HepG2 (cell line): ENCODE measurements at regions not wholly inside any gene's neighbourhood (a gene's known extent, or its start where the extent isn't known, plus 50 kb on each side); places are given as distances from the start of the nearest gene placed in this dataset.

ENCODE experiments used
- ATAC-seq: fragments of 200-7000 bp; cut with Tn5 transposase; 3 replicates; pipeline ENCODE4 v1.9.1; 2020; ENCODE audit warnings: mild to moderate bottlenecking, moderate library complexity
- BruUV-seq: library from RNA; stranded (reverse); fragments of 400-500 nt; replicated peaks from 2 replicates; lab custom pipeline; 2021; lab: Mats Ljungman, UMichigan
- CTCF ChIA-PET: fragments of 300-600 bp; formaldehyde crosslinking; extraction: SDS; loops from one replicate; lab custom pipeline; 2021; ENCODE audit warnings: low total read pairs, inconsistent platforms, low intra/inter-chr PET ratio; lab: Yijun Ruan, JAX
- POLR2A ChIA-PET: fragments of 350-600 bp; sonication (Branson Sonifier 250); formaldehyde crosslinking; loops from one replicate; lab custom pipeline; 2020; ENCODE audit warnings: antibody characterized with exemption, inconsistent platforms; lab: Yijun Ruan, JAX
- DNase-seq: peaks from one replicate; pipeline ENCODE4 v3.0.0-alpha.2; 2015; ENCODE audit warnings: low spot score
- FAIRE-seq: peaks from 3 replicates; lab custom pipeline; 2011; peaks lifted over from hg19 to GRCh38; lab: Jason Lieb, UNC
- H2AFZ ChIP-seq: one replicate; pipeline ENCODE4 v1.6.1; 2011; ENCODE audit warnings: low read length, inconsistent platforms
- H3K27ac ChIP-seq: fragments of 300-600 bp; 3 replicates; pipeline ENCODE4 v1.8.0; 2011; ENCODE audit warnings: mixed run types, mild to moderate bottlenecking, mixed read lengths, low read length, inconsistent platforms; ENCODE audit not compliant: insufficient read depth; ENCODE audit errors: extremely low read length
- H3K27me3 ChIP-seq, 2 experiments: fragments of 200-600 bp in 1 of 2; 2 replicates in 1 of 2; 3 replicates in 1 of 2; pipeline versions ENCODE4 v1.6.0 to v1.8.0; 2011; ENCODE audit warnings: low read length in 2 of 2, mild to moderate bottlenecking in 2 of 2, moderate library complexity in 2 of 2, inconsistent platforms in 1 of 2; ENCODE audit not compliant: insufficient read depth in 2 of 2, control insufficient read depth in 1 of 2
- H3K36me3 ChIP-seq, 2 experiments: fragments of 200-600 bp in 1 of 2; replicated peaks in 1 of 2; 2 replicates in 1 of 2; 3 replicates in 1 of 2; pipeline versions ENCODE4 v1.5.1 to v1.8.0; 2011; ENCODE audit warnings: low read length in 2 of 2, inconsistent platforms in 1 of 2; ENCODE audit not compliant: insufficient read depth in 2 of 2, control insufficient read depth in 1 of 2
- H3K4me1 ChIP-seq: 2 replicates; pipeline ENCODE4 v1.5.1; 2012; ENCODE audit warnings: low read length, inconsistent platforms; ENCODE audit not compliant: insufficient read depth
- H3K4me2 ChIP-seq: 2 replicates; pipeline ENCODE4 v1.6.0; 2011; ENCODE audit warnings: low read depth, low read length, inconsistent platforms
- H3K4me3 ChIP-seq, 3 experiments: fragments of 200-600 bp in 1 of 3; sonication (generic), shearing (Covaris generic) in 1 of 3; replicated peaks in 1 of 3; 2 replicates each; pipeline ENCODE4 v1.5.1; 2011 to 2016; ENCODE audit warnings: low read length in 3 of 3, inconsistent platforms in 2 of 3, low read depth in 2 of 3, mild to moderate bottlenecking in 2 of 3, control low read depth in 1 of 3, mixed read lengths in 1 of 3; ENCODE audit not compliant: insufficient read depth in 1 of 3
- H3K79me2 ChIP-seq: one replicate; pipeline ENCODE4 v1.6.1; 2011; ENCODE audit warnings: low read length, inconsistent platforms; ENCODE audit not compliant: insufficient read depth
- H3K9ac ChIP-seq: 2 replicates; pipeline ENCODE4 v1.6.0; 2011; ENCODE audit warnings: mild to moderate bottlenecking, low read depth, low read length, inconsistent platforms; ENCODE audit not compliant: insufficient read depth
- H3K9me3 ChIP-seq: 2 replicates; pipeline ENCODE4 v1.5.1; 2012; ENCODE audit warnings: mild to moderate bottlenecking, low read length
- H4K20me1 ChIP-seq: 2 replicates; pipeline ENCODE4 v1.6.0; 2011; ENCODE audit warnings: inconsistent platforms, mild to moderate bottlenecking, low read length, moderate library complexity; ENCODE audit not compliant: insufficient read depth
- ARID3A ChIP-seq: IDR thresholded peaks from 2 replicates; pipeline ENCODE4 v1.6.1; 2012; ENCODE audit warnings: low read depth, low read length, improper control_type of control experiment
- ATF7 ChIP-seq, 2 experiments: fragments of 450-650 bp in 1 of 2; sonication (generic) in 1 of 2; formaldehyde crosslinking in 1 of 2; IDR thresholded peaks; 2 replicates each; pipeline versions ENCODE4 v1.4.0 to v1.6.1; 2016 to 2020; ENCODE audit warnings: antibody characterized with exemption in 1 of 2, mild to moderate bottlenecking in 1 of 2, missing genetic modification reagents in 1 of 2
- HIC2 ChIP-seq: sonication (generic); formaldehyde crosslinking; IDR thresholded peaks from 2 replicates; pipeline ENCODE4 v1.9.0; 2022; ENCODE audit warnings: low read depth, missing genetic modification reagents
- KAT8 ChIP-seq: IDR thresholded peaks from 2 replicates; pipeline ENCODE4 v1.6.1; 2016; ENCODE audit warnings: missing genetic modification reagents, missing compliant biosample characterization
- RNF2 ChIP-seq: fragments of 450-650 bp; conservative IDR thresholded peaks from 2 replicates; pipeline ENCODE4 v1.6.1; 2016; ENCODE audit warnings: low read depth
- SIN3A ChIP-seq: IDR thresholded peaks from 2 replicates; pipeline ENCODE4 v1.6.1; 2011; ENCODE audit warnings: low read depth, mild to moderate bottlenecking, control low read depth, low read length, borderline replicate concordance
- SIX1 ChIP-seq: sonication (generic); formaldehyde crosslinking; IDR thresholded peaks from 2 replicates; pipeline ENCODE4 v1.4.0; 2020; ENCODE audit warnings: missing genetic modification reagents, borderline replicate concordance
- SMAD1 ChIP-seq: sonication (generic); formaldehyde crosslinking; IDR thresholded peaks from 2 replicates; pipeline ENCODE4 v1.4.0; 2020; ENCODE audit warnings: missing genetic modification reagents, low read depth, mild to moderate bottlenecking, borderline replicate concordance
- SNRNP70 ChIP-seq: fragments of 200-400 bp; formaldehyde crosslinking; IDR thresholded peaks from 2 replicates; pipeline ENCODE4 v1.6.1; 2017; ENCODE audit warnings: mild to moderate bottlenecking, low read depth, low read length, moderate library complexity
- TBX3 ChIP-seq: fragments of 450-650 bp; IDR thresholded peaks from 2 replicates; pipeline ENCODE4 v1.6.1; 2017; ENCODE audit warnings: antibody characterized with exemption, mild to moderate bottlenecking, inconsistent platforms, borderline replicate concordance
- ZBTB38 ChIP-seq: sonication (generic); formaldehyde crosslinking; IDR thresholded peaks from 2 replicates; pipeline ENCODE4 v1.5.1; 2020; ENCODE audit warnings: mild to moderate bottlenecking, missing genetic modification reagents
- ZBTB4 ChIP-seq: sonication (generic); formaldehyde crosslinking; IDR thresholded peaks from 2 replicates; pipeline ENCODE4 v1.4.0; 2020; ENCODE audit warnings: missing genetic modification reagents, mild to moderate bottlenecking, borderline replicate concordance
- ZNF574 ChIP-seq: sonication (generic); formaldehyde crosslinking; IDR thresholded peaks from 2 replicates; pipeline ENCODE4 v1.4.0; 2020; ENCODE audit warnings: missing genetic modification reagents
- ZNF766 ChIP-seq: sonication (generic); formaldehyde crosslinking; IDR thresholded peaks from 2 replicates; pipeline ENCODE4 v1.5.0; 2020; ENCODE audit warnings: missing genetic modification reagents, borderline replicate concordance
- WGBS: methylation state at CpG from one replicate; pipeline ENCODE4 v1.1.6; 2017; ENCODE audit warnings: low lambda C conversion rate; 5-methylcytosine and 5-hydroxymethylcytosine counted together
- in situ Hi-C: cut with HindIII; loops from 2 replicates; pipeline ENCODE4 v1.10.0; 2017; ENCODE audit warnings: low pct_unique_long_range_greater_than_20kb; ENCODE audit not compliant: extremely low pct_ligation_motif_present
- intact Hi-C: fragments of 100-400 bp; cut with micrococcal nuclease; formaldehyde crosslinking; loops from one replicate; pipeline ENCODE4 v1.10.0; 2022; ENCODE audit not compliant: unreplicated experiment

- no peak for TF ChIP-seq SNRNP70
These were observed 163.2 kb downstream of the RRAGC start (continued) for GRCh38 chr1:38696371-38696770.

- no peak for DNase-seq
- WGBS: 5% methylated on average over 1 of the region's 1 CpG
- H3K27me3 ChIP-seq: no peaks in the 10 kb centered on the region; a peak in 1 of 5 replicates
- H3K9ac ChIP-seq: no peak overlapping the region
- H3K27ac ChIP-seq: no peak overlapping the region
- no peak overlapping the region for H3K4me3 ChIP-seq
- no peaks in the 10 kb centered on the region for H3K36me3 ChIP-seq
- in situ Hi-C loops (no loop called here), intact Hi-C loops (no loop called here)
- no peak for ATAC-seq
- FAIRE-seq: no peak
- ChIA-PET POLR2A (no interaction called here), CTCF (no interaction called here)
- no TSS peak for BruUV-seq
- no peaks in the 10 kb centered on the region for H4K20me1 ChIP-seq
- no peak overlapping the region for H2AFZ ChIP-seq
- no peaks in the 10 kb centered on the region for H3K4me1 ChIP-seq
- no peak overlapping the region for H3K4me2 ChIP-seq
- H3K79me2 ChIP-seq: no peaks in the 10 kb centered on the region
- no peaks in the 10 kb centered on the region for H3K9me3 ChIP-seq
- TF ChIP-seq ZBTB38 (CRISPR knock-in tag): no peak
- no peak for TF ChIP-seq ZBTB4
- TF ChIP-seq SIX1 (CRISPR knock-in tag): no peak
- TF ChIP-seq ARID3A: no peak
- no peak for TF ChIP-seq TBX3
- no peak for TF ChIP-seq ZNF574
- no peak for TF ChIP-seq RNF2
- no peak for TF ChIP-seq KAT8 (CRISPR knock-in tag)
- TF ChIP-seq ATF7 (IDR thresholded peaks at IDR 0.05): no peak
- TF ChIP-seq ATF7 (CRISPR knock-in tag; IDR thresholded peaks at IDR 0.05): no peak
- TF ChIP-seq ZNF766 (CRISPR knock-in tag): no peak
- no peak for TF ChIP-seq SMAD1 (CRISPR knock-in tag)
- TF ChIP-seq SIN3A: no peak
- no peak for TF ChIP-seq HIC2 (CRISPR knock-in tag)
These were observed 165.8 kb downstream of the RRAGC start for GRCh38 chr1:38693759-38694158.
